ENCODE measurements at regions not wholly inside any gene's neighbourhood (a gene's known extent, or its start where the extent isn't known, plus 50 kb on each side); places are given as distances from the start of the nearest gene placed in this dataset.

DNA sequence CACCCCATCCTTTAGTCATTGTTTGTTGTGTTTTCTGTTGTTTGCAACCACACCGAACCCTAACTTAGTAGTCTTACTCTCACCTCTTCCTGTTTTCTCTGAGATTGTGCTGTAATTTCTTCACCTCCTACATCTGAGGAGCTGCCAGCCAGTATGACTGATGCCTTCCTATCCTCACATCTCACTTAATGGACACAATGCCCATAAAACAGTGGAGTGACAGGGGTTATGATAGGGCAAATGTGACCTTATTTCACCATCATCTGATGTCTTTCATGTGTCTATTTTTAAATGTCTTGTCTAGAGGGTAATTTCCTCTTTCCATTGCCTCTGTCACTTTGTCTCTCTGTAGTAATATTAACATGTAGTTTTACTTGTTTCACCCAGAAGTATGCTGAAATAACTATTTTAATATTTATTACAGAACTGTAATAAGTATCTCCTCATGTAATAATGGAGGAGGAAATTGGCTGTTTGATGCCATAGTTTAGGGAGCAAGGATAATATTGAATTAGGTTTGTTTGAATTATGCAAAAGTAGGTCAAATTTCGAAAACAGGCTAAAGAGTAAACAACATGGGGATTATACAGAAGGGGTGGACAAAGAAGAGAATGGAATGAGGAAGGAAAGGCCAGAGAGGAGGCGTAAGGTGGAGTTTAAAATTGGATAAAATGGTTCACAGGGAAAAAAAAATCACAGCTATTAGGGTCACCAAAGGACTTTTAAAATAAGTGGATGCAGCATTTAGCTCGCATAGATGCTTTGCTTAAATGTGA, 103.5 kb upstream of the SPRY2 start (continued):
- TF ChIP-seq SMC3 (IDR thresholded peaks at IDR 0.05; ENCODE audit: borderline replicate concordance, low read length) (no peak), CHD4 (IDR thresholded peaks at IDR 0.05) (no peak), NR2C1 (IDR thresholded peaks at IDR 0.05) (no peak), POLR2A (IDR thresholded peaks at IDR 0.05; ENCODE audit: low read depth, low read length) (no peak), TAF1 (IDR thresholded peaks at IDR 0.05; ENCODE audit: borderline replicate concordance, low read depth, low read length) (no peak)
- TF ChIP-seq, protein P1, sequence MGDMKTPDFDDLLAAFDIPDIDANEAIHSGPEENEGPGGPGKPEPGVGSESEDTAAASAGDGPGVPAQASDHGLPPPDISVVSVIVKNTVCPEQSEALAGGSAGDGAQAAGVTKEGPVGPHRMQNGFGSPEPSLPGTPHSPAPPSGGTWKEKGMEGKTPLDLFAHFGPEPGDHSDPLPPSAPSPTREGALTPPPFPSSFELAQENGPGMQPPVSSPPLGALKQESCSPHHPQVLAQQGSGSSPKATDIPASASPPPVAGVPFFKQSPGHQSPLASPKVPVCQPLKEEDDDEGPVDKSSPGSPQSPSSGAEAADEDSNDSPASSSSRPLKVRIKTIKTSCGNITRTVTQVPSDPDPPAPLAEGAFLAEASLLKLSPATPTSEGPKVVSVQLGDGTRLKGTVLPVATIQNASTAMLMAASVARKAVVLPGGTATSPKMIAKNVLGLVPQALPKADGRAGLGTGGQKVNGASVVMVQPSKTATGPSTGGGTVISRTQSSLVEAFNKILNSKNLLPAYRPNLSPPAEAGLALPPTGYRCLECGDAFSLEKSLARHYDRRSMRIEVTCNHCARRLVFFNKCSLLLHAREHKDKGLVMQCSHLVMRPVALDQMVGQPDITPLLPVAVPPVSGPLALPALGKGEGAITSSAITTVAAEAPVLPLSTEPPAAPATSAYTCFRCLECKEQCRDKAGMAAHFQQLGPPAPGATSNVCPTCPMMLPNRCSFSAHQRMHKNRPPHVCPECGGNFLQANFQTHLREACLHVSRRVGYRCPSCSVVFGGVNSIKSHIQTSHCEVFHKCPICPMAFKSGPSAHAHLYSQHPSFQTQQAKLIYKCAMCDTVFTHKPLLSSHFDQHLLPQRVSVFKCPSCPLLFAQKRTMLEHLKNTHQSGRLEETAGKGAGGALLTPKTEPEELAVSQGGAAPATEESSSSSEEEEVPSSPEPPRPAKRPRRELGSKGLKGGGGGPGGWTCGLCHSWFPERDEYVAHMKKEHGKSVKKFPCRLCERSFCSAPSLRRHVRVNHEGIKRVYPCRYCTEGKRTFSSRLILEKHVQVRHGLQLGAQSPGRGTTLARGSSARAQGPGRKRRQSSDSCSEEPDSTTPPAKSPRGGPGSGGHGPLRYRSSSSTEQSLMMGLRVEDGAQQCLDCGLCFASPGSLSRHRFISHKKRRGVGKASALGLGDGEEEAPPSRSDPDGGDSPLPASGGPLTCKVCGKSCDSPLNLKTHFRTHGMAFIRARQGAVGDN (IDR thresholded peaks at IDR 0.05): no peak

DNA sequence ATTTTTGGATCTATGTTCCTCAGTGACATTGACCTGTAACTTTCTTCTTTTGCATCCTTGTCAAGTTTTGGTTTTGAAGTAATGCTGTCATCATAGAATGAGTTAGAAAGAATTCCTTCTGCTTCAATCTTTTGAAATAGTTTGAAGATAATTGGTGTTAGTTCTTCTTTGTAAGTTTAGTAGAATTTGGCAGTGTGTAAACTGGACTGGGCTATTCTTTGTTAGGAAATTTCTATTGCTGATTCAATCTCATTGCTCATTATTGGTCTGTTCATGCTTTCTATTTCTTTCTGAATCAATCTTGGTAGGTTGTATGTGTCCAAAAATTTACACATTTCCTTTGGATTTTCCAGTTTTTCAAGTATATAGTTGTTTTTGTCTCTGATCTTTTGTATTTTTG, 101.7 kb upstream of the SPRY2 start:
- Histone ChIP-seq H4K20me1 (ENCODE audit: control insufficient read depth, insufficient read depth) (no peaks in the 10 kb centered on the region), H3K79me2 (ENCODE audit: control insufficient read depth, insufficient read depth, low read length) (no peaks in the 10 kb centered on the region), H3K9me3 (replicated peaks; ENCODE audit: control insufficient read depth, insufficient read depth, low read length) (no peaks in the 10 kb centered on the region), H3K4me3 (no peak overlapping the region), H3K27me3 (replicated peaks in 1 of 2; ENCODE audit: control insufficient read depth in 2 of 2, insufficient read depth in 2 of 2, low read length in 1 of 2) (no peaks in the 10 kb centered on the region), H3K27ac (ENCODE audit: control insufficient read depth, insufficient read depth) (no peak overlapping the region), H3K9ac (ENCODE audit: control insufficient read depth, insufficient read depth, low read length) (no peak overlapping the region), H3K36me3 (ENCODE audit: control insufficient read depth in 2 of 2, insufficient read depth in 2 of 2, low read length in 1 of 2) (no peaks in the 10 kb centered on the region), H2AFZ (ENCODE audit: control insufficient read depth, low read depth, low read length) (no peak overlapping the region), H3K4me2 (ENCODE audit: control insufficient read depth, insufficient read depth) (no peak overlapping the region), H3K4me1 (ENCODE audit: control insufficient read depth, insufficient read depth, low read length) (no peaks in the 10 kb centered on the region)
- intact Hi-C loops (cut with micrococcal nuclease; ENCODE audit: unreplicated experiment) (loop anchor here (10.0 kb wide), 1 partner anchor 408 kb away; no protein-coding TSS in a partner anchor), in situ Hi-C loops (cut with MboI) (no loop called here)
- POLR2A ChIA-PET: interaction anchor here (1.6 to 2.4 kb wide), 2 partner anchors 17 to 35 kb away, joined by 3 to 5 read pairs; no protein-coding TSS in a partner anchor
- FAIRE-seq (no peak), DNase-seq (ENCODE audit: low read depth, low spot score) (no peak), ATAC-seq (no peak)
- RAD21 ChIA-PET (ENCODE audit: unreplicated experiment): interaction anchor here (0.8 to 5.3 kb wide), 10 partner anchors 13 to 95 kb away, joined by 3 to 28 read pairs (median 4); no protein-coding TSS in a partner anchor
- BruUV-seq (replicated peaks): no TSS peak
- CTCF ChIA-PET: no interaction called here
- SMC1A ChIA-PET (ENCODE audit: uncharacterized antibody, unreplicated experiment): interaction anchor here (1.6 to 34.7 kb wide), 2 partner anchors 13 to 32 kb away, joined by 3 to 707 read pairs; no protein-coding TSS in a partner anchor
- TF ChIP-seq, protein P2, sequence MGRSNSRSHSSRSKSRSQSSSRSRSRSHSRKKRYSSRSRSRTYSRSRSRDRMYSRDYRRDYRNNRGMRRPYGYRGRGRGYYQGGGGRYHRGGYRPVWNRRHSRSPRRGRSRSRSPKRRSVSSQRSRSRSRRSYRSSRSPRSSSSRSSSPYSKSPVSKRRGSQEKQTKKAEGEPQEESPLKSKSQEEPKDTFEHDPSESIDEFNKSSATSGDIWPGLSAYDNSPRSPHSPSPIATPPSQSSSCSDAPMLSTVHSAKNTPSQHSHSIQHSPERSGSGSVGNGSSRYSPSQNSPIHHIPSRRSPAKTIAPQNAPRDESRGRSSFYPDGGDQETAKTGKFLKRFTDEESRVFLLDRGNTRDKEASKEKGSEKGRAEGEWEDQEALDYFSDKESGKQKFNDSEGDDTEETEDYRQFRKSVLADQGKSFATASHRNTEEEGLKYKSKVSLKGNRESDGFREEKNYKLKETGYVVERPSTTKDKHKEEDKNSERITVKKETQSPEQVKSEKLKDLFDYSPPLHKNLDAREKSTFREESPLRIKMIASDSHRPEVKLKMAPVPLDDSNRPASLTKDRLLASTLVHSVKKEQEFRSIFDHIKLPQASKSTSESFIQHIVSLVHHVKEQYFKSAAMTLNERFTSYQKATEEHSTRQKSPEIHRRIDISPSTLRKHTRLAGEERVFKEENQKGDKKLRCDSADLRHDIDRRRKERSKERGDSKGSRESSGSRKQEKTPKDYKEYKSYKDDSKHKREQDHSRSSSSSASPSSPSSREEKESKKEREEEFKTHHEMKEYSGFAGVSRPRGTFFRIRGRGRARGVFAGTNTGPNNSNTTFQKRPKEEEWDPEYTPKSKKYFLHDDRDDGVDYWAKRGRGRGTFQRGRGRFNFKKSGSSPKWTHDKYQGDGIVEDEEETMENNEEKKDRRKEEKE (IDR thresholded peaks at IDR 0.05): no peak
- TF ChIP-seq SP1 (IDR thresholded peaks at IDR 0.05; ENCODE audit: low read depth, low read length) (no peak), PAX8 (IDR thresholded peaks at IDR 0.05) (no peak; the same call in 1 of the 2 replicates), RCOR1 (conservative IDR thresholded peaks at IDR 0.05; ENCODE audit: low read depth, low read length) (no peak)
- TF ChIP-seq, protein P3, sequence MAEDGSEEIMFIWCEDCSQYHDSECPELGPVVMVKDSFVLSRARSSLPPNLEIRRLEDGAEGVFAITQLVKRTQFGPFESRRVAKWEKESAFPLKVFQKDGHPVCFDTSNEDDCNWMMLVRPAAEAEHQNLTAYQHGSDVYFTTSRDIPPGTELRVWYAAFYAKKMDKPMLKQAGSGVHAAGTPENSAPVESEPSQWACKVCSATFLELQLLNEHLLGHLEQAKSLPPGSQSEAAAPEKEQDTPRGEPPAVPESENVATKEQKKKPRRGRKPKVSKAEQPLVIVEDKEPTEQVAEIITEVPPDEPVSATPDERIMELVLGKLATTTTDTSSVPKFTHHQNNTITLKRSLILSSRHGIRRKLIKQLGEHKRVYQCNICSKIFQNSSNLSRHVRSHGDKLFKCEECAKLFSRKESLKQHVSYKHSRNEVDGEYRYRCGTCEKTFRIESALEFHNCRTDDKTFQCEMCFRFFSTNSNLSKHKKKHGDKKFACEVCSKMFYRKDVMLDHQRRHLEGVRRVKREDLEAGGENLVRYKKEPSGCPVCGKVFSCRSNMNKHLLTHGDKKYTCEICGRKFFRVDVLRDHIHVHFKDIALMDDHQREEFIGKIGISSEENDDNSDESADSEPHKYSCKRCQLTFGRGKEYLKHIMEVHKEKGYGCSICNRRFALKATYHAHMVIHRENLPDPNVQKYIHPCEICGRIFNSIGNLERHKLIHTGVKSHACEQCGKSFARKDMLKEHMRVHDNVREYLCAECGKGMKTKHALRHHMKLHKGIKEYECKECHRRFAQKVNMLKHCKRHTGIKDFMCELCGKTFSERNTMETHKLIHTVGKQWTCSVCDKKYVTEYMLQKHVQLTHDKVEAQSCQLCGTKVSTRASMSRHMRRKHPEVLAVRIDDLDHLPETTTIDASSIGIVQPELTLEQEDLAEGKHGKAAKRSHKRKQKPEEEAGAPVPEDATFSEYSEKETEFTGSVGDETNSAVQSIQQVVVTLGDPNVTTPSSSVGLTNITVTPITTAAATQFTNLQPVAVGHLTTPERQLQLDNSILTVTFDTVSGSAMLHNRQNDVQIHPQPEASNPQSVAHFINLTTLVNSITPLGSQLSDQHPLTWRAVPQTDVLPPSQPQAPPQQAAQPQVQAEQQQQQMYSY (CRISPR knock-in tag; IDR thresholded peaks at IDR 0.05): no peak

All from GM12878 (cell line).